H1 (cell line): ENCODE measurements at regions not wholly inside any gene's neighbourhood (a gene's known extent, or its start where the extent isn't known, plus 50 kb on each side); places are given as distances from the start of the nearest gene placed in this dataset.

ENCODE experiments used
- CTCF ChIP-seq, 3 experiments: IDR thresholded peaks; 1 replicate in 2 of 3; 2 replicates in 1 of 3; pipeline versions ENCODE4 v1.5.1 to v1.6.1; 2011; ENCODE audit warnings: low read length in 3 of 3, mild to moderate bottlenecking in 3 of 3, inconsistent platforms in 2 of 3, low read depth in 1 of 3, moderate library complexity in 1 of 3; ENCODE audit not compliant: insufficient read depth in 1 of 3; ENCODE audit errors: control extremely low read depth in 1 of 3
- MAX ChIP-seq: IDR thresholded peaks from 2 replicates; pipeline ENCODE4 v1.6.1; 2012; ENCODE audit warnings: inconsistent platforms
- POLR2A ChIP-seq, 2 experiments: IDR thresholded peaks; 1 replicate in 1 of 2; 2 replicates in 1 of 2; pipeline ENCODE4 v1.6.1; 2011; ENCODE audit warnings: low read depth in 2 of 2, low read length in 2 of 2, mild to moderate bottlenecking in 2 of 2; ENCODE audit errors: control extremely low read depth in 1 of 2

DNA sequence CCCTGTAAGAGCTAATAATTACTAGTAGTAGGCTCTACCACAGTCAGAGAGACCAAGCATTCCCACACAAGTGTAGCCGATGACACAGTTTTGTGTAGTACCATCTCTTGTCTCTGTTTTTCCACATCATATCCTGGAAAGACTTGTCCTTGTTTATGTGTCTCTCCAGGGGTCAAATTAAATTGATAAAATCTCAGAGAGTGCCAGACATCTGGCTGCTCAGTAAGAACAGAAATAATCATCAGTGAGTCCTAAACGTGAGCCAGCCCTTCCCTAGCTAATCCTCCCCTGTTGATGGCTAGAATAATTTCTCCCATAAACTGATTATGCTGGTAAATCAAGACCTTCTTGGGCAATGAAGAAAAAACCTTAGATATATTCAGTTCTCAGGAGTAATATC, 111.4 kb upstream of the GRAMD1B start:
- no peak for TF ChIP-seq CTCF (IDR thresholded peaks at IDR 0.05; ENCODE audit: control extremely low read depth in 1 of 3, insufficient read depth in 1 of 3, low read depth in 1 of 3, low read length in 3 of 3)
- TF ChIP-seq MAX = no peak
- no peak for TF ChIP-seq POLR2A (IDR thresholded peaks at IDR 0.05; ENCODE audit: control extremely low read depth in 1 of 2, low read depth in 2 of 2, low read length in 2 of 2)
